Muscle of leg (tissue), 3 donors: ENCODE measurements at regions not wholly inside any gene's neighbourhood (a gene's known extent, or its start where the extent isn't known, plus 50 kb on each side); places are given as distances from the start of the nearest gene placed in this dataset.

Experiments used
- DNase-seq: peaks from one replicate; pipeline ENCODE4 v3.0.0; 2013
- H3K27ac ChIP-seq: one replicate; pipeline ENCODE4 v1.5.1; 2013; ENCODE audit warnings: mild to moderate bottlenecking, low read length, control low read depth
- H3K27me3 ChIP-seq: one replicate; pipeline ENCODE4 v1.6.1; 2013; ENCODE audit warnings: low read length; ENCODE audit not compliant: control insufficient read depth, insufficient read depth
- H3K36me3 ChIP-seq: one replicate; pipeline ENCODE4 v1.6.1; 2013; ENCODE audit warnings: low read length; ENCODE audit not compliant: control insufficient read depth, insufficient read depth
- H3K4me1 ChIP-seq: one replicate; pipeline ENCODE4 v1.6.1; 2013; ENCODE audit warnings: low read length; ENCODE audit not compliant: control insufficient read depth, insufficient read depth
- H3K4me3 ChIP-seq: one replicate; pipeline ENCODE4 v1.5.1; 2013; ENCODE audit warnings: low read length, control low read depth
- H3K9me3 ChIP-seq: replicated peaks from 2 replicates; pipeline ENCODE4 v1.6.1; 2013; ENCODE audit warnings: low read depth, low read length; ENCODE audit not compliant: control insufficient read depth
- WGBS: methylation state at CpG from one replicate; pipeline ENCODE4 v1.1.5; 2013; ENCODE audit warnings: missing lambda C conversion rate; ENCODE audit not compliant: insufficient coverage; 5-methylcytosine and 5-hydroxymethylcytosine counted together

- Histone ChIP-seq H3K36me3 (no peaks in the 10 kb centered on the region), H3K27ac (no peak overlapping the region), H3K4me1 (peaks cover under 1% of the 10 kb centered on the region), H3K9me3 (no peaks in the 10 kb centered on the region), H3K4me3 (no peak overlapping the region), H3K27me3 (no peaks in the 10 kb centered on the region)
- WGBS, result 84% methylated on average over 2 of the region's 2 CpGs
- DNase-seq, result no peak
These were observed 310.9 kb downstream of the ACTL7B start for GRCh38 chr9:108544866-108545265.

- no peak overlapping the region for H3K27ac ChIP-seq
- DNase-seq, result no peak
- H3K27me3 ChIP-seq, result no peaks in the 10 kb centered on the region
- H3K36me3 ChIP-seq, result no peaks in the 10 kb centered on the region
- no CpG with 5 or more reads among the region's 5 CpGs for WGBS
- no peak overlapping the region for H3K4me3 ChIP-seq
- H3K9me3 ChIP-seq, result no peaks in the 10 kb centered on the region
- no peaks in the 10 kb centered on the region for H3K4me1 ChIP-seq
These were observed 312.5 kb downstream of the ACTL7B start for GRCh38 chr9:108543251-108543778.

- Histone ChIP-seq H3K27ac (no peak overlapping the region), H3K4me3 (no peak overlapping the region), H3K36me3 (no peaks in the 10 kb centered on the region), H3K4me1 (no peaks in the 10 kb centered on the region), H3K9me3 (no peaks in the 10 kb centered on the region), H3K27me3 (no peaks in the 10 kb centered on the region)
- 52% methylated on average over 2 of the region's 7 CpGs for WGBS
- DNase-seq, result no peak
These were observed 318.0 kb downstream of the ACTL7B start for GRCh38 chr9:108537756-108538155.

- no peaks in the 10 kb centered on the region for H3K4me1 ChIP-seq
- H3K4me3 ChIP-seq, result no peak overlapping the region
- H3K27ac ChIP-seq, result no peak overlapping the region
- H3K27me3 ChIP-seq, result no peaks in the 10 kb centered on the region
- H3K9me3 ChIP-seq, result no peaks in the 10 kb centered on the region
- no peaks in the 10 kb centered on the region for H3K36me3 ChIP-seq
- WGBS, result 88% methylated on average over 2 of the region's 2 CpGs
- DNase-seq, result no peak
These were observed 318.8 kb downstream of the ACTL7B start for GRCh38 chr9:108536836-108537601.

GRCh38 chr9:108535526-108535925 lies 320.3 kb downstream of the ACTL7B start:
- no peak overlapping the region for H3K4me3 ChIP-seq
- H3K27ac ChIP-seq, result no peak overlapping the region
- H3K9me3 ChIP-seq, result no peaks in the 10 kb centered on the region
- no peaks in the 10 kb centered on the region for H3K4me1 ChIP-seq
- no peaks in the 10 kb centered on the region for H3K36me3 ChIP-seq
- H3K27me3 ChIP-seq, result no peaks in the 10 kb centered on the region
- DNase-seq, result no peak
- 97% methylated on average over 3 of the region's 3 CpGs for WGBS

- no peaks in the 10 kb centered on the region for H3K4me1 ChIP-seq
- no CpG with 5 or more reads among the region's 2 CpGs for WGBS
- no peaks in the 10 kb centered on the region for H3K27me3 ChIP-seq
- no peak overlapping the region for H3K4me3 ChIP-seq
- H3K9me3 ChIP-seq, result no peaks in the 10 kb centered on the region
- no peak for DNase-seq
- no peak overlapping the region for H3K27ac ChIP-seq
- no peaks in the 10 kb centered on the region for H3K36me3 ChIP-seq
These were observed 321.0 kb downstream of the ACTL7B start for GRCh38 chr9:108534741-108535140.

- WGBS, result 95% methylated on average over 28 of the region's 29 CpGs
- H3K27me3 ChIP-seq, result no peaks in the 10 kb centered on the region
- H3K4me3 ChIP-seq, result no peak overlapping the region
These were observed 325.6 kb downstream of the ACTL7B start for GRCh38 chr9:108530141-108530540.

GRCh38 chr9:108528231-108528630 lies 327.6 kb downstream of the ACTL7B start:
- DNase-seq, result no peak
- Histone ChIP-seq H3K9me3 (no peaks in the 10 kb centered on the region), H3K27me3 (no peaks in the 10 kb centered on the region), H3K36me3 (no peaks in the 10 kb centered on the region), H3K27ac (no peak overlapping the region), H3K4me3 (no peak overlapping the region), H3K4me1 (no peaks in the 10 kb centered on the region)
- WGBS, result 70% methylated on average over 4 of the region's 5 CpGs

More at GRCh38 chr9:108530141-108530540, 325.6 kb downstream of the ACTL7B start:
- Histone ChIP-seq H3K4me1 (no peaks in the 10 kb centered on the region), H3K36me3 (no peaks in the 10 kb centered on the region), H3K9me3 (no peaks in the 10 kb centered on the region), H3K27ac (no peak overlapping the region)
- no peak for DNase-seq

GRCh38 chr9:108526518-108526917 lies 329.3 kb downstream of the ACTL7B start:
- 100% methylated on average over 1 of the region's 1 CpG for WGBS
- no peaks in the 10 kb centered on the region for H3K4me1 ChIP-seq
- H3K27ac ChIP-seq, result no peak overlapping the region
- H3K4me3 ChIP-seq, result no peak overlapping the region
- no peaks in the 10 kb centered on the region for H3K36me3 ChIP-seq
- no peak for DNase-seq
- H3K27me3 ChIP-seq, result no peaks in the 10 kb centered on the region
- no peaks in the 10 kb centered on the region for H3K9me3 ChIP-seq

GRCh38 chr9:108525186-108525585 lies 330.6 kb downstream of the ACTL7B start:
- no peaks in the 10 kb centered on the region for H3K9me3 ChIP-seq
- no peak overlapping the region for H3K4me3 ChIP-seq
- no peaks in the 10 kb centered on the region for H3K27me3 ChIP-seq
- peak; percentile 50 for DNase-seq
- WGBS, result no CpG with 5 or more reads among the region's 4 CpGs
- H3K4me1 ChIP-seq, result no peaks in the 10 kb centered on the region
- no peak overlapping the region for H3K27ac ChIP-seq
- H3K36me3 ChIP-seq, result no peaks in the 10 kb centered on the region
